Esophagus squamous epithelium (tissue), 5 donors: ENCODE measurements at regions not wholly inside any gene's neighbourhood (a gene's known extent, or its start where the extent isn't known, plus 50 kb on each side); places are given as distances from the start of the nearest gene placed in this dataset.

Experiments
- DNase-seq: peaks from one replicate; lab custom pipeline; 2025; lab: John Stamatoyannopoulos, UW
- H3K27ac ChIP-seq, 4 donors: fragments of 200-600 bp; sonication (generic); one replicate each; pipeline ENCODE4 v1.5.1; 2016 to 2019; ENCODE audit warnings: mild to moderate bottlenecking in 1 of 4
- H3K27me3 ChIP-seq, 4 donors: fragments of 200-600 bp; sonication (generic); 1 replicate in 3 of 4; 2 replicates in 1 of 4; pipeline versions ENCODE4 v1.5.1 to v1.6.0; 2017 to 2021; ENCODE audit warnings: antibody characterized with exemption in 1 of 4
- H3K36me3 ChIP-seq, 3 donors: fragments of 200-600 bp; sonication (generic); one replicate each; pipeline ENCODE4 v1.5.1; 2016 to 2019
- H3K4me1 ChIP-seq, 3 donors: fragments of 200-600 bp; sonication (generic); one replicate each; pipeline ENCODE4 v1.5.1; 2017 to 2019
- H3K4me3 ChIP-seq, 4 donors: fragments of 200-600 bp; sonication (generic); 1 replicate in 3 of 4; 2 replicates in 1 of 4; pipeline ENCODE4 v1.5.1; 2016 to 2019; ENCODE audit warnings: mild to moderate bottlenecking in 2 of 4, moderate library complexity in 1 of 4
- H3K9me3 ChIP-seq, 3 donors: fragments of 200-600 bp; sonication (generic); one replicate each; pipeline ENCODE4 v1.5.1; 2016 to 2019
- CTCF ChIP-seq, 6 experiments: fragments of 450-650 bp in 4 of 6; fragments of 200-600 bp in 2 of 6; sonication (generic) in 2 of 6; IDR thresholded peaks; one replicate each; pipeline ENCODE4 v1.5.1; 2016 to 2019; ENCODE audit warnings: antibody characterized with exemption in 6 of 6, mild to moderate bottlenecking in 4 of 6, moderate library complexity in 4 of 6
- POLR2A ChIP-seq, 4 donors: fragments of 450-650 bp; IDR thresholded peaks; one replicate each; pipeline ENCODE4 v1.6.1; 2017; ENCODE audit warnings: antibody characterized with exemption in 4 of 4, mild to moderate bottlenecking in 4 of 4, moderate library complexity in 3 of 4
- WGBS, 2 donors: methylation state at CpG; one replicate each; pipeline ENCODE4 v1.1.5; 2018; 5-methylcytosine and 5-hydroxymethylcytosine counted together
- intact Hi-C: fragments of 100-400 bp; cut with DNase I; formaldehyde crosslinking; loops from one replicate; pipeline ENCODE4 v1.15.0; 2022
- donor health status: DM: yes; HTN: yes; CAD: no.

- TF ChIP-seq POLR2A (IDR thresholded peaks at IDR 0.05) (no peak), CTCF (IDR thresholded peaks at IDR 0.05) (no peak)
- intact Hi-C loops: no loop called here
- no peak overlapping the region for H3K27ac ChIP-seq
- DNase-seq: no peak
- no peak overlapping the region for H3K4me3 ChIP-seq
- H3K27me3 ChIP-seq: no peaks in the 10 kb centered on the region
- H3K9me3 ChIP-seq: no peaks in the 10 kb centered on the region
- H3K36me3 ChIP-seq: no peaks in the 10 kb centered on the region
- no peaks in the 10 kb centered on the region for H3K4me1 ChIP-seq
- 70 to 76% methylated on average over 2 of the region's 2 CpGs for WGBS, 2 donors
These were observed 286.3 kb downstream of the RPAP3 start for GRCh38 chr12:47419497-47419896.

GRCh38 chr12:47417955-47418354 is 287.9 kb downstream of the RPAP3 start:
- DNase-seq: no peak
- H3K27me3 ChIP-seq: no peaks in the 10 kb centered on the region
- 50 to 56% methylated on average over 1 of the region's 1 CpG for WGBS, 2 donors
- no peak overlapping the region for H3K27ac ChIP-seq
- intact Hi-C loops: no loop called here
- H3K4me3 ChIP-seq: no peak overlapping the region
- no peaks in the 10 kb centered on the region for H3K4me1 ChIP-seq
- H3K36me3 ChIP-seq: no peaks in the 10 kb centered on the region
- TF ChIP-seq POLR2A (IDR thresholded peaks at IDR 0.05) (no peak), CTCF (IDR thresholded peaks at IDR 0.05) (no peak)
- H3K9me3 ChIP-seq: no peaks in the 10 kb centered on the region

- TF ChIP-seq CTCF (IDR thresholded peaks at IDR 0.05) (no peak), POLR2A (IDR thresholded peaks at IDR 0.05) (no peak)
- no peak for DNase-seq
- no peak overlapping the region for H3K4me3 ChIP-seq
- 51 to 59% methylated on average over 6 of the region's 6 CpGs for WGBS, 2 donors
- no peaks in the 10 kb centered on the region for H3K4me1 ChIP-seq
- no peak overlapping the region for H3K27ac ChIP-seq
- no peaks in the 10 kb centered on the region for H3K9me3 ChIP-seq
- no peaks in the 10 kb centered on the region for H3K27me3 ChIP-seq
- intact Hi-C loops: no loop called here
- H3K36me3 ChIP-seq: no peaks in the 10 kb centered on the region
These were observed 288.7 kb downstream of the RPAP3 start for GRCh38 chr12:47417121-47417520.

GRCh38 chr12:47415054-47415453 is 290.8 kb downstream of the RPAP3 start:
- TF ChIP-seq CTCF (IDR thresholded peaks at IDR 0.05) (no peak), POLR2A (IDR thresholded peaks at IDR 0.05) (no peak)
- Histone ChIP-seq H3K9me3 (no peaks in the 10 kb centered on the region), H3K27ac (no peak overlapping the region), H3K36me3 (no peaks in the 10 kb centered on the region), H3K4me1 (no peaks in the 10 kb centered on the region), H3K4me3 (no peak overlapping the region), H3K27me3 (no peaks in the 10 kb centered on the region)
- 25 to 32% methylated on average over 4 of the region's 4 CpGs for WGBS, 2 donors
- no peak for DNase-seq
- intact Hi-C loops: no loop called here

GRCh38 chr12:47414511-47414910 is 291.3 kb downstream of the RPAP3 start:
- Histone ChIP-seq H3K27me3 (no peaks in the 10 kb centered on the region), H3K27ac (no peak overlapping the region), H3K9me3 (no peaks in the 10 kb centered on the region), H3K36me3 (no peaks in the 10 kb centered on the region), H3K4me1 (no peaks in the 10 kb centered on the region), H3K4me3 (no peak overlapping the region)
- no peak for DNase-seq
- TF ChIP-seq POLR2A (IDR thresholded peaks at IDR 0.05): no peak
- TF ChIP-seq CTCF (IDR thresholded peaks at IDR 0.05): no peak
- 67 to 83% methylated on average over 3 of the region's 3 CpGs for WGBS, 2 donors
- intact Hi-C loops: no loop called here
